ENCODE measurements at regions not wholly inside any gene's neighbourhood (a gene's known extent, or its start where the extent isn't known, plus 50 kb on each side); places are given as distances from the start of the nearest gene placed in this dataset.

DNA sequence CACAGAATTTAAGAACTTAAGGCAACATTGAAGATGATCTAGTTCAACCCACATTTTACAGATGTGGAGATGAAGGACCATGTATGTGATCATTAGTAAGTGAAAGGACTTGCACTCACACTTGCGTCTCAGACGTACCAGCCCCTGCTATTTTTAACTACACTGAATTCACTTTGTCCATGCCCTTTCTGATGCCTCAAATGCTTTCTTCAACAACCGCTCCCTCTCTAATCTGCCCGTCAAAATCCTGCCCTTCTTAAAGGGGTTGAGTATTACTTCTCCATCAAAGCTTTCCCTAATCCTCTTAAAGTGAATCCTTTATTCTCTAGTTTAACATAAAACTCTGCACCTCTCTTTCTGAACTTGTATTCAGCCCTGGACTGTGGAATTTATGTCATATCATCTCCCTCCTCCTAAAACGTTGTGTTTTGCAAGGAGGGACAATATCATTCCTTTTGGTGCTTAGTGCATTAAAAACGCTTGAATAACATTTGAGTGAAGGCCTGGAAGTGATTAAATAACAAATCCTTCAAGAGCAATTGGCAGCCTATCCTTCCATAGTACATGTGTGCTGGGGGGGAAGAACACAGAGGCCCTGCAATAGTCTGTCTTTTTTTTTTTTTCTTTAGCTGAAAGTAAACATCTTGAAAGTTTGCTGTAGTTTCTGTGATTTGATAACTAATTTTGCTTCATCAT, 493.3 kb downstream of the LMO7 start:
- TF ChIP-seq, protein P1, sequence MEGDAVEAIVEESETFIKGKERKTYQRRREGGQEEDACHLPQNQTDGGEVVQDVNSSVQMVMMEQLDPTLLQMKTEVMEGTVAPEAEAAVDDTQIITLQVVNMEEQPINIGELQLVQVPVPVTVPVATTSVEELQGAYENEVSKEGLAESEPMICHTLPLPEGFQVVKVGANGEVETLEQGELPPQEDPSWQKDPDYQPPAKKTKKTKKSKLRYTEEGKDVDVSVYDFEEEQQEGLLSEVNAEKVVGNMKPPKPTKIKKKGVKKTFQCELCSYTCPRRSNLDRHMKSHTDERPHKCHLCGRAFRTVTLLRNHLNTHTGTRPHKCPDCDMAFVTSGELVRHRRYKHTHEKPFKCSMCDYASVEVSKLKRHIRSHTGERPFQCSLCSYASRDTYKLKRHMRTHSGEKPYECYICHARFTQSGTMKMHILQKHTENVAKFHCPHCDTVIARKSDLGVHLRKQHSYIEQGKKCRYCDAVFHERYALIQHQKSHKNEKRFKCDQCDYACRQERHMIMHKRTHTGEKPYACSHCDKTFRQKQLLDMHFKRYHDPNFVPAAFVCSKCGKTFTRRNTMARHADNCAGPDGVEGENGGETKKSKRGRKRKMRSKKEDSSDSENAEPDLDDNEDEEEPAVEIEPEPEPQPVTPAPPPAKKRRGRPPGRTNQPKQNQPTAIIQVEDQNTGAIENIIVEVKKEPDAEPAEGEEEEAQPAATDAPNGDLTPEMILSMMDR (IDR thresholded peaks at IDR 0.05; ENCODE audit: insufficient read depth, low read length) = no peak
- TF ChIP-seq, protein P2, sequence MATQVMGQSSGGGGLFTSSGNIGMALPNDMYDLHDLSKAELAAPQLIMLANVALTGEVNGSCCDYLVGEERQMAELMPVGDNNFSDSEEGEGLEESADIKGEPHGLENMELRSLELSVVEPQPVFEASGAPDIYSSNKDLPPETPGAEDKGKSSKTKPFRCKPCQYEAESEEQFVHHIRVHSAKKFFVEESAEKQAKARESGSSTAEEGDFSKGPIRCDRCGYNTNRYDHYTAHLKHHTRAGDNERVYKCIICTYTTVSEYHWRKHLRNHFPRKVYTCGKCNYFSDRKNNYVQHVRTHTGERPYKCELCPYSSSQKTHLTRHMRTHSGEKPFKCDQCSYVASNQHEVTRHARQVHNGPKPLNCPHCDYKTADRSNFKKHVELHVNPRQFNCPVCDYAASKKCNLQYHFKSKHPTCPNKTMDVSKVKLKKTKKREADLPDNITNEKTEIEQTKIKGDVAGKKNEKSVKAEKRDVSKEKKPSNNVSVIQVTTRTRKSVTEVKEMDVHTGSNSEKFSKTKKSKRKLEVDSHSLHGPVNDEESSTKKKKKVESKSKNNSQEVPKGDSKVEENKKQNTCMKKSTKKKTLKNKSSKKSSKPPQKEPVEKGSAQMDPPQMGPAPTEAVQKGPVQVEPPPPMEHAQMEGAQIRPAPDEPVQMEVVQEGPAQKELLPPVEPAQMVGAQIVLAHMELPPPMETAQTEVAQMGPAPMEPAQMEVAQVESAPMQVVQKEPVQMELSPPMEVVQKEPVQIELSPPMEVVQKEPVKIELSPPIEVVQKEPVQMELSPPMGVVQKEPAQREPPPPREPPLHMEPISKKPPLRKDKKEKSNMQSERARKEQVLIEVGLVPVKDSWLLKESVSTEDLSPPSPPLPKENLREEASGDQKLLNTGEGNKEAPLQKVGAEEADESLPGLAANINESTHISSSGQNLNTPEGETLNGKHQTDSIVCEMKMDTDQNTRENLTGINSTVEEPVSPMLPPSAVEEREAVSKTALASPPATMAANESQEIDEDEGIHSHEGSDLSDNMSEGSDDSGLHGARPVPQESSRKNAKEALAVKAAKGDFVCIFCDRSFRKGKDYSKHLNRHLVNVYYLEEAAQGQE (IDR thresholded peaks at IDR 0.05; ENCODE audit: insufficient replicate concordance, low read depth) = no peak
